Activated T-helper 17 cell treated with anti-CD3 and anti-CD28 coated beads, Interleukin-2, amount 50 U/mL, for 72 hours (primary cell): ENCODE measurements at regions not wholly inside any gene's neighbourhood (a gene's known extent, or its start where the extent isn't known, plus 50 kb on each side); places are given as distances from the start of the nearest gene placed in this dataset.

Source experiments
- ATAC-seq: fragments of 150-1000 bp; cut with Tn5 transposase; replicated peaks from 2 replicates; pipeline ENCODE4 v1.10.0; 2021; ENCODE audit warnings: mild to moderate bottlenecking, moderate library complexity
- H3K27ac Mint-ChIP-seq: one replicate; pipeline ENCODE4 v1.8.0; 2022; ENCODE audit warnings: mixed read lengths
- H3K27me3 Mint-ChIP-seq: one replicate; pipeline ENCODE4 v1.8.0; 2022; ENCODE audit warnings: mixed read lengths
- H3K36me3 Mint-ChIP-seq: one replicate; pipeline ENCODE4 v1.8.0; 2022; ENCODE audit warnings: low read depth, mild to moderate bottlenecking, mixed read lengths
- H3K4me1 Mint-ChIP-seq: one replicate; pipeline ENCODE4 v1.8.0; 2022; ENCODE audit warnings: mixed read lengths
- H3K4me3 Mint-ChIP-seq: one replicate; pipeline ENCODE4 v1.8.0; 2022; ENCODE audit warnings: mild to moderate bottlenecking, mixed read lengths
- H3K9me3 Mint-ChIP-seq: one replicate; pipeline ENCODE4 v1.8.0; 2022; ENCODE audit warnings: mixed read lengths

GRCh38 chr6:102387326-102388033, 994.0 kb downstream of the GRIK2 start:
- no peak overlapping the region for H3K27ac Mint-ChIP-seq
- H3K9me3 Mint-ChIP-seq = no peaks in the 10 kb centered on the region
- no peaks in the 10 kb centered on the region for H3K36me3 Mint-ChIP-seq
- H3K4me1 Mint-ChIP-seq = no peaks in the 10 kb centered on the region
- no peak overlapping the region for H3K4me3 Mint-ChIP-seq
- H3K27me3 Mint-ChIP-seq = no peaks in the 10 kb centered on the region
- ATAC-seq = no peak

- no peaks in the 10 kb centered on the region for H3K36me3 Mint-ChIP-seq
- no peaks in the 10 kb centered on the region for H3K9me3 Mint-ChIP-seq
- no peaks in the 10 kb centered on the region for H3K4me1 Mint-ChIP-seq
- H3K27me3 Mint-ChIP-seq = no peaks in the 10 kb centered on the region
- ATAC-seq = no peak
- H3K4me3 Mint-ChIP-seq = no peak overlapping the region
- H3K27ac Mint-ChIP-seq = no peak overlapping the region
Measured at GRCh38 chr6:102381203-102381602, 987.7 kb downstream of the GRIK2 start.

GRCh38 chr6:102356170-102356569, 962.7 kb downstream of the GRIK2 start:
- Mint-ChIP-seq H3K27ac (no peak overlapping the region), H3K36me3 (no peaks in the 10 kb centered on the region), H3K27me3 (no peaks in the 10 kb centered on the region), H3K9me3 (peaks cover 5% of the 10 kb centered on the region), H3K4me3 (no peak overlapping the region), H3K4me1 (no peaks in the 10 kb centered on the region)
- ATAC-seq = no peak

- Mint-ChIP-seq H3K27me3 (no peaks in the 10 kb centered on the region), H3K27ac (no peak overlapping the region), H3K36me3 (no peaks in the 10 kb centered on the region), H3K9me3 (peaks cover 5% of the 10 kb centered on the region), H3K4me3 (no peak overlapping the region), H3K4me1 (no peaks in the 10 kb centered on the region)
- ATAC-seq = no peak
Measured at GRCh38 chr6:102355578-102355977, 962.1 kb downstream of the GRIK2 start.

- H3K27me3 Mint-ChIP-seq = no peaks in the 10 kb centered on the region
- H3K36me3 Mint-ChIP-seq = no peaks in the 10 kb centered on the region
- H3K4me3 Mint-ChIP-seq = no peak overlapping the region
- no peak for ATAC-seq
- H3K27ac Mint-ChIP-seq = no peak overlapping the region
- H3K4me1 Mint-ChIP-seq = no peaks in the 10 kb centered on the region
- H3K9me3 Mint-ChIP-seq = peaks cover 8% of the 10 kb centered on the region
Measured at GRCh38 chr6:102352552-102352951, 959.0 kb downstream of the GRIK2 start.

- Mint-ChIP-seq H3K27me3 (no peaks in the 10 kb centered on the region), H3K4me1 (no peaks in the 10 kb centered on the region), H3K36me3 (no peaks in the 10 kb centered on the region), H3K27ac (no peak overlapping the region), H3K4me3 (no peak overlapping the region), H3K9me3 (peaks cover 14% of the 10 kb centered on the region)
- no peak for ATAC-seq
Measured at GRCh38 chr6:102344769-102345168, 951.3 kb downstream of the GRIK2 start.

GRCh38 chr6:102340311-102340710, 946.8 kb downstream of the GRIK2 start:
- ATAC-seq = no peak
- Mint-ChIP-seq H3K4me1 (no peaks in the 10 kb centered on the region), H3K4me3 (no peak overlapping the region), H3K27me3 (no peaks in the 10 kb centered on the region), H3K36me3 (no peaks in the 10 kb centered on the region), H3K27ac (no peak overlapping the region), H3K9me3 (peaks cover 4% of the 10 kb centered on the region)

- no peak overlapping the region for H3K27ac Mint-ChIP-seq
Measured at GRCh38 chr6:102333736-102334135, 940.2 kb downstream of the GRIK2 start.

GRCh38 chr6:102327697-102328225, 934.3 kb downstream of the GRIK2 start:
- H3K27ac Mint-ChIP-seq = no peak overlapping the region
- peaks cover 7% of the 10 kb centered on the region for H3K9me3 Mint-ChIP-seq
- no peaks in the 10 kb centered on the region for H3K4me1 Mint-ChIP-seq
- no peak for ATAC-seq
- no peaks in the 10 kb centered on the region for H3K27me3 Mint-ChIP-seq
- H3K36me3 Mint-ChIP-seq = no peaks in the 10 kb centered on the region
- no peak overlapping the region for H3K4me3 Mint-ChIP-seq

More at GRCh38 chr6:102333736-102334135, 940.2 kb downstream of the GRIK2 start:
- no peaks in the 10 kb centered on the region for H3K27me3 Mint-ChIP-seq
- no peak overlapping the region for H3K4me3 Mint-ChIP-seq
- no peaks in the 10 kb centered on the region for H3K4me1 Mint-ChIP-seq
- H3K36me3 Mint-ChIP-seq = no peaks in the 10 kb centered on the region
- H3K9me3 Mint-ChIP-seq = peaks cover 7% of the 10 kb centered on the region
- ATAC-seq = no peak

- Mint-ChIP-seq H3K27me3 (no peaks in the 10 kb centered on the region), H3K4me1 (no peaks in the 10 kb centered on the region), H3K27ac (no peak overlapping the region)
Measured at GRCh38 chr6:102313699-102314098, 920.2 kb downstream of the GRIK2 start.

GRCh38 chr6:102309700-102310099, 916.2 kb downstream of the GRIK2 start:
- H3K27me3 Mint-ChIP-seq = no peaks in the 10 kb centered on the region
- ATAC-seq = no peak
- peaks cover 24% of the 10 kb centered on the region for H3K9me3 Mint-ChIP-seq
- no peaks in the 10 kb centered on the region for H3K4me1 Mint-ChIP-seq
- no peak overlapping the region for H3K27ac Mint-ChIP-seq
- no peak overlapping the region for H3K4me3 Mint-ChIP-seq
- H3K36me3 Mint-ChIP-seq = no peaks in the 10 kb centered on the region

More at GRCh38 chr6:102313699-102314098, 920.2 kb downstream of the GRIK2 start:
- peaks cover 9% of the 10 kb centered on the region for H3K9me3 Mint-ChIP-seq
- H3K4me3 Mint-ChIP-seq = no peak overlapping the region
- no peak for ATAC-seq
- no peaks in the 10 kb centered on the region for H3K36me3 Mint-ChIP-seq

- Mint-ChIP-seq H3K4me3 (no peak overlapping the region), H3K4me1 (no peaks in the 10 kb centered on the region), H3K27ac (no peak overlapping the region), H3K27me3 (no peaks in the 10 kb centered on the region), H3K9me3 (peaks cover 16% of the 10 kb centered on the region), H3K36me3 (no peaks in the 10 kb centered on the region)
- ATAC-seq = no peak
Measured at GRCh38 chr6:102300350-102300749, 906.8 kb downstream of the GRIK2 start.

GRCh38 chr6:102298051-102298450, 904.5 kb downstream of the GRIK2 start:
- Mint-ChIP-seq H3K4me1 (no peaks in the 10 kb centered on the region), H3K27ac (no peak overlapping the region), H3K27me3 (no peaks in the 10 kb centered on the region), H3K36me3 (no peaks in the 10 kb centered on the region), H3K9me3 (peaks cover 17% of the 10 kb centered on the region), H3K4me3 (no peak overlapping the region)
- ATAC-seq = no peak
